ENCODE measurements at regions not wholly inside any gene's neighbourhood (a gene's known extent, or its start where the extent isn't known, plus 50 kb on each side); places are given as distances from the start of the nearest gene placed in this dataset.
A peak's percentile ranks its signal among the peaks of the same experiment; 100 is the strongest.
"Not testable (repeated sequence)": the region's sequence is repeated elsewhere in the genome, so short reads cannot be mapped to it uniquely, and the experiment has no call there.

DNA sequence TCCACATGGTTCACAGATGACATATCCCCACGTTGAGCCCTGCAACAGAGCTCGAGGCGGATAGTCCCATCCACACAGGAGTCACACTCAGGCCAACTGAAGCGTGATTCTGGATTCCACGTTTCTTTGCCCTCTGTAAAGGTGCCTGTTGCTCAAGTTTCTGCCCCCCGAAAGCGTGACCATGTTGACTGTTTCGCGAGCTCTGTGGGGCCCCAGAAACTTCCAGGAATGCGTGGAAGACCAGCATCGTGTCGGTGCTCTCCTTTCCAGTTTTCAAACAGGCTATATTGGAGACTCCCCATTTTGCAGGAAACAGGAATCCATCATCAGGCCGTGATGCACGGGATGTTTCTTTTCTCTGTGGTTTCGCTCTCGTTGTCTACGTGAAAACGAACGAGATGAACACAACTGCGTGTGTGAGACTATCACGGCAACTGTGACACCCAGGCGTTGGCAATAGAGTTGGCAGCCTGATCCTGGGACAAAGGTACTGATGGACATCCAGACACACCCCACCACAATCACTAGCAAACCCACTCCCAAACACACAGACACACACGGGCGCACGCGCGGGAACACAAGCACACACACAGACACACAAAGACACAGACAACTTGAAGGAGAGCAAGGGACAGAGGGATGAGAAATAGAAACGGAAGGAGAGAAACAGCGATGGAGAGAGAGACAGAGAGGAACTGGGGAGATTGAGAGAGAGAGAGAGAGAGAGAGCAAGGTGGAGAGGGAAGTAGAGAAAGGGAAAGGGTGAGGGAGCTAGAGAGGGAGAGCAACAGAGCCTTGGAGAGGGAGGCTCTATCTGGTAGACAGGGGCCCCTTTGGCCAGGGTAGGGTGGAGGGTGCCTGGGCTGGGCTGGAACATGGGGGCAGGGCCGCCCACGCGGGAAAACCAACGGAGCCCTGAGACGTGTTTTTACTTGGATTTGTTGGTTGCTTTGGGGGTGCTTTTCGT is 1609.3 kb downstream of the SPATA31A7 start:
- peak in 1 of 2 donors; percentile 11 for DNase-seq (ENCODE audit: low read depth in 2 of 2)

DNA sequence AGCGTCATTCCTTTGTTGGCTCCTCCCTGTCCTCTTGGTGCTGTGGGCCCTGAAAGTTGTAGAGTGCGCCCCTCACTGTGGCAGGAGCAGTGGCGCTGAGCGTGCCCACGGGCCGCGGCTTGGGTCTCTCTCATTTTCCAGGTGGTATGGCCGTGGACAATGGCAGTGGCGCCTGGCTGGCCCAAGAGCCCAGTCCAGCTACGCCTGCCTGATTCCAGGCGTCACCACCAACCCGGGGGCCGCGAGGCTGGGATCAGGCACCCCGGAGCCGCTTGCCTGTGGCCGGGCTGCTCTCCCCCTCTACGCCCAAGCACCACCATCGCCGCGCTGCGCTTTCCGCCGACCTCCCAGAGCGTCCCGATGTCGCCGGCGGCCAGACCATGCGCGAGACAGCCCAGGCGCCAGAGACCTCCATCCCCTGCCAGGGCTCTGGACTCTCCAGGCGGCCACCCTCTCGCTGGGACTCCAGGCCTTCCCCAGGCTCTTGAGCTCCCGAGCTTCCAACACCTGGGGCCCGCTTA is 1610.1 kb downstream of the SPATA31A7 start:
- DNase-seq (ENCODE audit: low read depth in 2 of 2): peak in 1 of 2 donors; percentile 13

DNA sequence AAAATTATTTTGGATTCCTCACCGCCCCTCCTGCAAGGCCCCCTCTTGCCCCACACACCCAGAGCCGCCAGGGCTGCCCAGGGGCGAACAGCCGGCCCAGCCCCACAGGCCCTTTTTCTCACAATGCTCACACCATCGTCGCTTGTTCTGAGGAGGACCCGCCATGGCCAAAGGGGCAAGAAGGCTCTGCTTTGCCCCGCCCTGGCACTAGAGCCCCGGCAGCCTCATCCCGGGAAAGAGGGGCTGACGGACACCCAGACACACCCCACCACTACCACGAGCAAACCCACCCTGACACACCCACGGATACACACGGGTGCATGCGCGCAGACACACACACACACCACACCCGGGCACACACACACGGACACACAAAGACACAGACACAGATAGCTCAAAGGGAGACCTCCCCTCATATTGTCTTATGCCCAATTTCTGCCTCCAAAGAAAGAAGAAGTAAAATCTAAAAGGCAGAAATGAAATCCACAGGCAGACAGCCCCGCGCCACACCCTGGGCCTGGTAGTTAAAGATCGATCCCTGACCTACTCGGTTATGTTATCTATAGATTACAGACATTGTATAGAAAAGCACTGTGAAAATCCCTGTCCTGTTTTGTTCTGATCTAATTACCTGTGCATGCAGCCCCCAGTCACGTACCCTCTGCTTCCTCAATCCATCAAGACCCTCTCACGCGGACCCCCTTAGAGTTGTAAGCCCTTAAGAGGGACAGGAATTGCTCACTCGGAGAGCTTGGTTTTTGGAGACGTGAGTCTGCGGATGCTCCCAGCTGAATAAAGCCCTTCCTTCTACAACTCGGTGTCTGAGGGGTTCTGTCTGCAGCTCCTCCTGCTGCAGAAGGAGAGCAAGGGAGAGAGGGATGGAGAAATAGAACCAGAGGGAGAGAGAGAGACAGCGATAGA is 1610.9 kb downstream of the SPATA31A7 start:
- not testable (repeated sequence) for DNase-seq (ENCODE audit: low read depth in 2 of 2)

DNA sequence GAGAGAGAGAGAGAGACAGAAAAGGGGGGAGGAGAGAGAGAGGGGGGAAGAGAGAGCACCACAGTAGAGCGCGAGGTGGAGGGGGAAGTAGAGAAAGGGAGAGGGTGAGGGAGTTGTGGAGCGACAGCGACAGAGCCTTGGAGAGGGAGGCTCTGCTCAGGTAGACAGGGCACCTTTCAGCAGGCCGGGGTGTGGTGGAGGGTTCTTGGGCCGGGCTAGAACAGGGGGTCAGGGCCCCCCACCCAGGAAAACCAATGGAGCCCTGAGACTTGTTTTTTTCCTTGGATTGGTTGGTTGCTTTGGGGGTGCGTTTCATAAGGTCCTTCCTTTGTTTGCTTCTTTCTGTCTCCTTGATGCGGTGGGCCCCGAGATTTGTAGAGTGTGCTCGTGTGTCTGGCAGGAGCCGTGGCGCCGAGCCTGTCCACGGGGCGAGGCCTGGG is 1611.6 kb downstream of the SPATA31A7 start:
- DNase-seq (ENCODE audit: low read depth in 2 of 2): not testable (repeated sequence)

DNA sequence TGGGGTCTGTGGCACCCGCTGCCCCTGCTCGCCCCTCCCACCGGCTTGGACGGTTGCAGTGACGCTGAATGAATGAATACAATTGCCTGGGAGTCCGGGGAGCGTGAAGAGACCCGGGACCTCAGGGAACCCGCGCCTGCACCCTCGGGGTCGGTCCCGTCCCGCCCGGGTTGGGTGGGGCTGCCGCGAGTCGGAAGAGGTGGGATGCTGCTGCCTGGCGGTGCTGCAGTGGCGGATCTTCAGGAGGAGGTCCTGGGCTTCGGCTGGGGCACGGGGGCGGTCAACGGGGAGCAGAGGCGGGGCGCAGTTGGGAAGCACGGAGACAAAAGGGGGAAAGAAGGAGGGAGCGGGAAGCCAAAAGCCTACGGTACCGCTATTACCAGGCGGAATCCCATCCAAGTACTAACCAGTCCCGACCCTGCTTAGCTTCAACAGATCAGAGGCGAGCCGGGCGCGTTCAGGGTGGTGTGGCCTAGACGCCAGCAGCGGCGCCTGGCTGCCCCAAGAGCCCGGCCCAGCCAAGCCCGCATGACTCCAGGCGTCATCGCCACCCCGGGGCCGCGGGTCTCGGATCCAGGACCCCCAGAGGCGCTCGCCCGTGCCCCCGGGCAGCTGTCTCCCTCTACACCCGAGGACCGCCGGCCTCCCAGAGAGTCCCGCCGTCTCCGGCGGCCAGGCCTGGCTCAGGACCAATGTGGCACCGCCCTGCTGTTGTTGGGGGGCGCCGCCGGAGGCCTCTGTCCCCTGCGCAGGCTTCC is 1612.3 kb downstream of the SPATA31A7 start:
- peak in 1 of 2 donors; percentile 58 for DNase-seq (ENCODE audit: low read depth in 2 of 2)

DNA sequence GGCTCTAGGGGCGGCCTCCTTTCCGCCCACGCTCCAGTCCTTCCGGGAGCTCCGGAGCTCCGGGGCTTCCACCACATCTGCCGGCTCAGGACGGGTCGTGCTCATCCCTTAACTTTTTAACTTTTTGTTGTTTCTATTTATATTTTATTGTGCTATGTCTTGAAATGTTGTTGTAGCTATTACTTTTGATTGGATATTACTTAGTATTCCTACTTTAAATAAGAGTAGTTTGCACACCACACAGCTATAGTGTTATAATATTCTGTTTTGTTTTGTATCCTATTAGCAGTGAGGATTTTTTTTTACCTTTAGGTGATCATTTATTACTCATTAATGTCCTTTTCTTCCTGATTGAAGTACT is 1612.9 kb downstream of the SPATA31A7 start:
- DNase-seq (ENCODE audit: low read depth in 2 of 2): not testable (repeated sequence)

DNA sequence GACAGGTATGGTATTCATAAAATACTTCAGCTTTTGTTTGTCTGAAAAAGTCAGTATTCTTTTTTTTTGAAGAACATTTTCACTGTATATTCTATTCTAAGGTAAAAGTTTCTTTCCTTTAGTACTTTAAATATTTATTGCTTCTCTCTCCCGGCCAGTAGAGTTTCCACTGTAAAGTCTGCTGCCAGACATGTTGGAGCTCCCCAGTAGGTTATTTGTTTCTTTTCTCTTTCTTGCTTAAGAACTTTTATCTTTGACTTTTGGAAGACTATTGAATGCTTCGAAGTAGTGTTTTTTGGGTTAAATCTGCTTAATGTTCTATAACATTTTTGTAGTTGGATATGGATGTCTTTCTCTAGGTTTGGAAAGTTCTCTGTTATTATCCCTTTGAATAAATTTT is 1613.3 kb downstream of the SPATA31A7 start:
- not testable (repeated sequence) for DNase-seq (ENCODE audit: low read depth in 2 of 2)

DNA sequence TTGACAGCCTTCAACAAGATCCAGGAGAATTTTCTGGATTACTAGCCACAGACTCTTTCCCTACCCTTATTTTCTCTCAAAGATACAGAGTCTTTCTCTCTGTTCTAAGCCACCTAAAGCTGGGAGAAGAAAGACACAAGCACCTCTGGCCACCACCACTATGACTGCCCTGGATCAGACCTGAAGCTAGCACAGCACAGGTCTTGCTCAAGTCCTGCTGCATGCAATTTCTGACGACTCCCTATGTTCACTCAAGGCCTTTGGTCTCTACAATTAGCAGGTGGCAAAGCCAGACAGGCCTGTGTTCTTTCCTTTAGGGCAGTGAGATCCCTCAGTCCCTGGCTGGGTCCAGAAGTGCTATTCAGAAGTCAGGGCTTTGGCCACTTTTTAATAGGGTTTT is 1614.5 kb downstream of the SPATA31A7 start:
- not testable (repeated sequence) for DNase-seq (ENCODE audit: low read depth in 2 of 2)

DNA sequence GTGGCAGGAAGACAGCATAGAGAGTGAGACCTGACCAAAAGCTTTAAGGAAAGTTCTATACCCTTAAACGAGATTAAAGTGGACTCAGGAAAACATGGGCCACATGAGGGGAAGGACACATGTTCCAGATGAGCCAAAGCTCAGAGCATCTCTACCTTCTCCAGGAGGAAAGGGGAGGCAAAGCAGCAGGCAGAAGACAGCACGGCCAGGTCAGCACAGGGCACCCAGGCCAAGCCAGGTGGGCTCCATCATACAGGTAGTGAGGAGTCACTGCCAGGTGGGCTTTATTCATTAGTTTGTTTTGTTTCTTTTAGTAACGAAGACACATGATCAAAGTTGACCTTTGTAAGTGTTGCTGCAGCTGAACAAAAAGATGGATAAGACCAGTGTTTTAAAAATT is 1617.6 kb downstream of the SPATA31A7 start:
- not testable (repeated sequence) for DNase-seq (ENCODE audit: low read depth in 2 of 2)

DNA sequence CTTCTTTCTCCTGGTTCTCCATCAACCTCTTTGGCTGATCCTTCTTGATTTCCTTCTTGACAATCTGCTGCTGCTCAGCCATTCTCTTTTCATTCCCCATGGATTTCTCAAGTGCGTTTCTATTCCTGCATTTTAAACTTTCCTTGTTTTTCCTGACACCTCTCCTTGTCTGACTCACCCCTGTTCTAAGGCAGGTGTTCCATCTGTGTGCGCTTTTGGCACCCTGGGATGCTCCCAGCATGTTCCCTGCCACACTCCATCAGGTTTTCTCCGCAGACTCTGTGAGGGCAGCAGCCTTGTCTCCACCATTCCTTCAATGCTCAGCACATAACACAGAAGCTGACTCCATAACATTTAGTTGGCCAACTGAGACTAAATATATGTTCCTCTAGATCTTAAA is 1618.2 kb downstream of the SPATA31A7 start:
- not testable (repeated sequence) for DNase-seq (ENCODE audit: low read depth in 2 of 2)

DNA sequence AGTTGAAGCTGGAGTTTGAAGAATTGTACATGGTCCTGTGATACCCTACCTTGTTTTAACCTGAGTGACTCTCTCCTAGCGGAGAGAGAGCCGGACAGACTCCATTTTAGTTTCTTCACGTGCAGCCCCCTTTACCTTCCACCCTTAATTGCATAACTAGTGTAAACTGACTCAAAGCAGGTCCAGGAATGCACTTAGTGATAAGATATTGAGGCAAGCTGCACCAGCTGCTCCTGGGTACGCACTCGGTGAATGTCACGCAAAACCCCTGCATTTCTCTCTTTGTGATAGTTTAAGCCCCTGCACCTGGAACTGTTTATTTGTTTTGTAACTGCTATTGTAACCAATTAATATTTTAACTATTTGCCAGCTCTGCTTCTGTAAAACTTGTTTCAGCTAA is 1620.5 kb downstream of the SPATA31A7 start:
- not testable (repeated sequence) for DNase-seq (ENCODE audit: low read depth in 2 of 2)

DNA sequence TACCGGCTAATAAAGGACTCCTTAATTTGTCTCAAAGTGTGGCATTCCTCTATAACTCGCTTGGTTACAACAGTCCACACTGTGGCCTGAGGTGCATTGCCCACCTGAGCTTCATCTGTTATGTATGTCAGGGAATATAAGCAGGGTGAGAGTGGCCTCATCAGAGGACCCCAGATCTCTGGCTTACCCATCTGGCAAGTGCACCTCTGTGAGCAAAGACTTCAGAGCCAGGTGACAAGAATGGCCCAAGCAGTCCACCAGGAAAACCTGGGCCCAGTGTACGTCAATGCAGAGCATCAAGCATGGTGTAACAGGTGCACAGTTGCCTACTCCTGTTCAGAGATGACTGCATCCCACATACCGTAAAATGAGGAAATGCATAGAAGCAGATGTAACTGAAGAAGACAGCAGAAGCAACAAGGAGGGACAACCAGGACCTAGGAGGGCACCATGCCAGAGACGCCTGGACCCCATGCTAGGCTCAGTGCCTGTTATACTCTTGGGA is 1621.0 kb downstream of the SPATA31A7 start:
- not testable (repeated sequence) for DNase-seq (ENCODE audit: low read depth in 2 of 2)

DNA sequence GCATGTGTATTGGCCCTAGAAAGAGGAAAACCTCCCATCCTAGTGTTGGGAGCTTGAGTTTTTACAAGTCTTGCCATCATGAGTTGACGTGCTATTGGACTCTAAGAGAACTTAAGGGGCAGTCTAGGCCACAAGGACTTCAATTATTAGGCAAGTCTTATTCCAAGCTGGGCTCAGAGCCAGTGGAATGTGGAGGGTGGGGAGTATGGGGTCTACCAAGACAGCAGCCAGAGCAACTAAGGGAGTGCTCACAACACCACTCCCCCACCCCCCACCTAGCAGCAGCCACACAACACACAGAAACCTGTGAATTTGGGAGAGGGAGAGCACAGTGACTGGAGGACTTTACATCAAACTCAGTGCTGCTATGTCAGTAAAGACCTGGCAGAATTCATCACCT is 1625.6 kb downstream of the SPATA31A7 start:
- DNase-seq (ENCODE audit: low read depth in 2 of 2): not testable (repeated sequence)

DNA sequence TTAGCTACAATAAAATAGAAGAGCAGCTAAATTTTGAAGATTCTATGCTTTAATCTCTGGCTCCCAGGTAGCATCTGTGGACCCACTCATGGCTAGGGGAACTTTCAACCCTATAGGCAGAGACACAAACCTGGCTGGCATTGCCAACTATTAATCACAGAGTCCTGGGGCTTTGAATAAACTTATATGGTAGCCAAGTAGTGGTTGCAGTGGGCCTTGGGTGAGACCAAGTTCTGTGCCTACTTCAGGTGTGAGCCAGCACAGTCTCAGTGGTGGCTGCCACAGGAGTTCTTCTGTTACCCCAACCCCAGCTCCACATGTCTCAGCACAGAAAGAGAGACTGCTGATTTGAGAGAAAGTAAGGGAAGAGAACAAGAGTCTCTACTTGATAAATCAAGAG is 1626.5 kb downstream of the SPATA31A7 start:
- DNase-seq (ENCODE audit: low read depth in 2 of 2): not testable (repeated sequence)

DNA sequence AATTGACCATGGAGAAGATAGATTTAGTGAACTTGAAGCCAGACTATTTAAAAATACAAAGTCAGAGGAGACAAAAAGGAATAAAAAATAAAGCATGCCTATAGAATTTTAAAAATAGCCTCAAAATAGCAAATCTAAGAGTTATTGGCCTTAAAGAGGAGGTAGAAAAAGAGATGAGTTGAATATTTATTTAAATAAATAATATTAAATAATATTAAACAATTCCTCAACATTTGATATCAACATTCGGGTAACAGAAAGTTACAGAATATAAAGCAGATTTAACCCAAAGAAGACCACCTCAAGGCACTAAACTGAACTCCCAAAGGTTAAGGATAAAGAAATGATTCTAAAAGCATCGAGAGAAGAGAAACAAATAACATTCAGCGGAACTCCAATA is 1627.4 kb downstream of the SPATA31A7 start:
- DNase-seq (ENCODE audit: low read depth in 2 of 2): not testable (repeated sequence)

DNA sequence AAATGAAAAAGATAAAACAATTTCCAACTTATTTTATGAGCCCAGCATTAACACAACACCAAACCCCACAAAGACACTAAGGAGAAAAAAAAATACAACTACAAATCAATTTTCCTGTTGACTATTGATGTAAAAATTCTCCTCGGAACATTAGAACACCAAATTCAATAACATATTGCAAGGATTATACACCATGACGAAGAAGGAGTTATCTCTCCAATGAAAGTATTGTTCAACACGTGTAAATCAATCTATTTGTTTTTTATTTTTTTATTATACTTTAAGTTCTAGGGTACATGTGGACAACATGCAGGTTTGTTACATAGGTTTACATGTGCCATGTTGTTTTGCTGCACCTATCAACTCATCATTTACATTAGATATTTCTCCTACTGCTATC is 1632.3 kb downstream of the SPATA31A7 start:
- not testable (repeated sequence) for DNase-seq (ENCODE audit: low read depth in 2 of 2)

DNA sequence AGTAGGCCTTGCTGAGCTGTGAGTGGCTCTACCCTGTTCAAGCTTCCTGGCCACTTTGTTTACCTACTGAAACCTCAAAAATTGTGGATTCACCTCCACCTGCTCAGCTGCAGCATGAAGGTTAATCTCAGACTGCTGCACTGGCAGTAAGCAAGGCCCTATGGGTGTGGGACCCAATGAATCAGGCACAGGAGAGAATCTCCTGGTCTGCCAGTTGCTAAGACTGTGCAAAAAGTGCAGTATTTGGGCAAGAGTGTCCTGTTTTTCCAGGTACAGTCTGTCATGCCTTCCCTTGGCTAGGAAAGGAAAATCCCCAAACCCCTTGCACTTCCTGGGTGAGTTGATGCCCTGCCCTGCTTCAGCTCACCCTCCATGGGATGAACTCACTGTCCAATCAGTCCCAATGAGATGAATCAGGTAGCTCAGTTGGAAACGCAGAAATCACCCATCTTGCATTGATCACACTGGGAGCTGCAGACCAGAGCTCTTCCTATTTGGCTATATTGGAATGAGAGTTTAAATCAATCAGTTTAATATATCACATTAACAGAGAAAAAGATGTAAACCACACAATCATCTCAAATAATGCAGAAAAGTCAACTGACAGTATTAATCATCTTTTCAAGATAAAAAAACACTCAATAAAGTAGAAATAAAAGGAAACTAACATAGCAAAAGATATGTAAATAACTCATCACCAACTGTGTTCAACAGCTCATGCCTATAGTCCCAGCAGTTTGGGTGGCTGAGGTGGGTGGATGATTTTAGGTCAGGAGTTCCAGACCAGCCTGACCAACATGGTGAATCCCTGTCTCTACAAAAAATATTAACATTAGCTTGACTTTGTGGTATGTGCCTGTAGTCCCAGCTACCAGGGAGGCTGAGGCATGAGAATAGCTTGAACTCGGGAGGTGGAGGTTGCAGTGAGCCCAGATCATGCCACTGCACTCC is 1638.4 kb downstream of the SPATA31A7 start:
- not testable (repeated sequence) for DNase-seq (ENCODE audit: low read depth in 2 of 2)

DNA sequence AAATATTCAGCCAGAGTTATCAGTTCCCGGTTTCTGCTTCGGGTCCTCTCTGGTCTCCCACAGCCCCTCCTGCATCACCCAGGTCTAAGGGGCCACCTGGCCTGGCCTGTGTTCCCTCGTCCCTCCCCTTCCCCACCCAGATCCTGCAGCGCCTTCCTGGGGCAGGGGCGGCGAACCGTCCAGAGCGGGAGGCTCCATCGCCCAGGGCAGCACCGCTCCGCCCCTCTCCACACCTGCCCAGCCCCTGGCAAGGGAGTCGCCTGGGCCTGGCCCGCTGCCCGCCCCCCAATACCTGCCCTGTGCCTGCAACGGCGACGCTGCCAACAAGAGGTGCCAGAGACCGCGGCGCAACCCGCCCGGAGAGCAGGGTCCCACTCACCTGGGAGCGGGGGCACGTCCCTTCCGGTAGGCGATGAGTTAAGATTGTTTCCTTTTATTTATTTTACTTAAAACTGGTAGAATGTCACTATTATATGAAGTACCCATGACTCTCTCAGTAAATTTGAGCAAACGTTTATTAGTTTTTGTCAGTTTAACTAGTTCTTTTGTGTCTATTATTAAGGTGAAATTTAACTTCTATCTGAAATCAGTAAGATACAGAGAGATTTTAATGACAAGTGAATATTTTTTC is 1641.1 kb downstream of the SPATA31A7 start:
- not testable (repeated sequence) for DNase-seq (ENCODE audit: low read depth in 2 of 2)

Measured in activated CD4-positive, alpha-beta T cell treated with anti-CD3 and anti-CD28 coated beads for 24 hours (primary cell).